IMR-90 (cell line): ENCODE measurements at regions not wholly inside any gene's neighbourhood (a gene's known extent, or its start where the extent isn't known, plus 50 kb on each side); places are given as distances from the start of the nearest gene placed in this dataset.

ENCODE experiments used
- ATAC-seq: fragments of 200-7000 bp; cut with Tn5 transposase; 2 replicates; pipeline ENCODE4 v1.9.1; 2020; ENCODE audit warnings: low read depth, mild to moderate bottlenecking, moderate library complexity
- BruUV-seq: library from RNA; stranded (reverse); fragments of 400-500 nt; replicated peaks from 2 replicates; lab custom pipeline; 2021; lab: Mats Ljungman, UMichigan
- CTCF ChIA-PET: fragments of 300-600 bp; formaldehyde crosslinking; extraction: SDS; loops from one replicate; lab custom pipeline; 2021; ENCODE audit warnings: antibody characterized with exemption; lab: Yijun Ruan, JAX
- POLR2A ChIA-PET: fragments of 300-600 bp; sonication (Branson Sonifier 250); formaldehyde crosslinking; loops from one replicate; lab custom pipeline; 2022; ENCODE audit warnings: antibody characterized with exemption; ENCODE audit not compliant: unreplicated experiment; lab: Charles Lee
- DNase-seq: peaks from one replicate; pipeline ENCODE4 v3.0.0; 2013
- H2AFZ ChIP-seq: replicated peaks from 2 replicates; pipeline ENCODE3; 2013; ENCODE audit warnings: low read length, mild to moderate bottlenecking; ENCODE audit not compliant: poor library complexity
- H2AK5ac ChIP-seq: 2 replicates; pipeline ENCODE4 v1.6.1; 2013; ENCODE audit warnings: low read depth, low read length, inconsistent platforms
- H2AK9ac ChIP-seq: replicated peaks from 2 replicates; pipeline ENCODE3; 2013; ENCODE audit warnings: mild to moderate bottlenecking, low read depth, low read length, moderate library complexity; ENCODE audit not compliant: poor library complexity
- H2BK120ac ChIP-seq: 2 replicates; pipeline ENCODE4 v1.6.1; 2013; ENCODE audit warnings: low read depth, low read length, inconsistent platforms
- H2BK15ac ChIP-seq: 3 replicates; pipeline ENCODE4 v1.6.1; 2013; ENCODE audit warnings: low read depth, low read length, inconsistent platforms
- H2BK20ac ChIP-seq: 2 replicates; pipeline ENCODE4 v1.6.1; 2013; ENCODE audit warnings: low read depth, mild to moderate bottlenecking, inconsistent platforms, low read length, moderate library complexity
- H2BK5ac ChIP-seq: 2 replicates; pipeline ENCODE4 v1.6.1; 2013; ENCODE audit warnings: mild to moderate bottlenecking, low read depth, low read length, inconsistent platforms; ENCODE audit not compliant: poor library complexity, severe bottlenecking
- H3K14ac ChIP-seq: replicated peaks from 2 replicates; pipeline ENCODE4 v1.6.1; 2013; ENCODE audit warnings: low read depth, low read length, inconsistent platforms
- H3K18ac ChIP-seq: 2 replicates; pipeline ENCODE4 v1.6.1; 2013; ENCODE audit warnings: low read depth, low read length, control low read depth
- H3K23ac ChIP-seq: 2 replicates; pipeline ENCODE4 v1.6.1; 2013; ENCODE audit warnings: low read depth, low read length, inconsistent platforms
- H3K27ac ChIP-seq: 2 replicates; pipeline ENCODE4 v1.5.1; 2013; ENCODE audit warnings: mild to moderate bottlenecking, control low read depth, low read length; ENCODE audit not compliant: insufficient read depth
- H3K27me3 ChIP-seq: 2 replicates; pipeline ENCODE4 v1.6.1; 2013; ENCODE audit warnings: low read length; ENCODE audit not compliant: control insufficient read depth, insufficient read depth
- H3K36me3 ChIP-seq: 2 replicates; pipeline ENCODE4 v1.6.1; 2013; ENCODE audit warnings: low read length, mixed read lengths; ENCODE audit not compliant: control insufficient read depth, insufficient read depth
- H3K4ac ChIP-seq: 2 replicates; pipeline ENCODE4 v1.6.1; 2013; ENCODE audit warnings: low read depth, low read length, inconsistent platforms
- H3K4me1 ChIP-seq: 2 replicates; pipeline ENCODE4 v1.6.1; 2013; ENCODE audit warnings: low read length, mixed read lengths; ENCODE audit not compliant: control insufficient read depth, insufficient read depth
- H3K4me2 ChIP-seq: 2 replicates; pipeline ENCODE4 v1.6.1; 2013; ENCODE audit warnings: low read depth, mild to moderate bottlenecking, control low read depth, low read length, moderate library complexity
- H3K4me3 ChIP-seq: 2 replicates; pipeline ENCODE4 v1.5.1; 2013; ENCODE audit warnings: low read depth, mild to moderate bottlenecking, control low read depth, low read length, moderate library complexity; ENCODE audit not compliant: insufficient read depth
- H3K56ac ChIP-seq: 2 replicates; pipeline ENCODE4 v1.6.1; 2013; ENCODE audit warnings: low read length, inconsistent platforms; ENCODE audit not compliant: insufficient read depth; ENCODE audit errors: extremely low read depth
- H3K79me1 ChIP-seq, 2 experiments: 2 replicates each; pipeline ENCODE4 v1.6.1; 2013; ENCODE audit warnings: low read length in 2 of 2, inconsistent platforms in 1 of 2, low read depth in 1 of 2
- H3K9ac ChIP-seq: 2 replicates; pipeline ENCODE4 v1.6.1; 2013; ENCODE audit warnings: low read depth, low read length, control low read depth
- H3K9me1 ChIP-seq: 2 replicates; pipeline ENCODE4 v1.6.1; 2013; ENCODE audit warnings: low read length, inconsistent platforms; ENCODE audit not compliant: insufficient read depth
- H3K9me3 ChIP-seq: 2 replicates; pipeline ENCODE4 v1.6.1; 2013; ENCODE audit warnings: low read length; ENCODE audit not compliant: control insufficient read depth, insufficient read depth
- H4K20me1 ChIP-seq: 2 replicates; pipeline ENCODE4 v1.6.1; 2013; ENCODE audit warnings: low read length, inconsistent platforms; ENCODE audit not compliant: insufficient read depth
- H4K5ac ChIP-seq: 2 replicates; pipeline ENCODE4 v1.6.1; 2013; ENCODE audit warnings: mild to moderate bottlenecking, low read depth, low read length, control low read depth
- H4K8ac ChIP-seq, 2 experiments: 2 replicates each; pipeline ENCODE4 v1.6.1; 2013; ENCODE audit warnings: low read depth in 2 of 2, low read length in 2 of 2, control low read depth in 1 of 2, inconsistent platforms in 1 of 2
- H4K91ac ChIP-seq: 2 replicates; pipeline ENCODE4 v1.6.1; 2013; ENCODE audit warnings: low read depth, low read length, inconsistent platforms; ENCODE audit not compliant: insufficient read depth
- BHLHE40 ChIP-seq: fragments of 150-350 bp; IDR thresholded peaks from 2 replicates; pipeline ENCODE4 v1.6.1; 2016; ENCODE audit warnings: mild to moderate bottlenecking, low read depth, low read length
- CEBPB ChIP-seq: IDR thresholded peaks from 2 replicates; pipeline ENCODE4 v1.6.1; 2012; ENCODE audit warnings: low read depth, low read length, improper control_type of control experiment
- CHD1 ChIP-seq: IDR thresholded peaks from 2 replicates; pipeline ENCODE4 v1.6.1; 2012; ENCODE audit warnings: low read depth, low read length, improper control_type of control experiment
- NFE2L2 ChIP-seq: fragments of 150-350 bp; IDR thresholded peaks from 2 replicates; pipeline ENCODE4 v1.6.1; 2016; ENCODE audit warnings: low read depth, mild to moderate bottlenecking, low read length
- RAD21 ChIP-seq: IDR thresholded peaks from 2 replicates; pipeline ENCODE4 v1.6.1; 2012; ENCODE audit warnings: low read length, improper control_type of control experiment
- WGBS, 2 experiments: methylation state at CpG; one replicate each; pipeline versions ENCODE4 v1.1.5 to v1.1.7; 2013; ENCODE audit warnings: missing lambda C conversion rate in 2 of 2; ENCODE audit not compliant: insufficient read length in 1 of 2; ENCODE audit errors: extremely low coverage in 2 of 2; 5-methylcytosine and 5-hydroxymethylcytosine counted together
- dilution Hi-C: fragments of 300-500 bp; cut with HindIII; formaldehyde crosslinking; loops from one replicate; pipeline ENCODE4 v1.14.3; 2018; ENCODE audit warnings: low sequenced_read_pairs; ENCODE audit not compliant: unreplicated experiment
- in situ Hi-C: fragments of 300-500 bp; cut with MboI; formaldehyde crosslinking; loops from 3 replicates; pipeline ENCODE4 v1.14.3; 2019; ENCODE audit warnings: low sequenced_read_pairs, inconsistent platforms, mixed read lengths
- intact Hi-C: fragments of 100-400 bp; cut with micrococcal nuclease; formaldehyde crosslinking; loops from 2 replicates; pipeline ENCODE4 v1.10.0; 2022
- TF ChIP-seq, protein P1 (sequence below): fragments of 150-350 bp; IDR thresholded peaks from 2 replicates; pipeline ENCODE4 v1.6.1; 2016; ENCODE audit warnings: low read depth, mild to moderate bottlenecking, low read length, moderate library complexity, borderline replicate concordance
- TF ChIP-seq, protein P2 (sequence below): fragments of 150-350 bp; IDR thresholded peaks from 2 replicates; pipeline ENCODE4 v1.6.1; 2017; ENCODE audit warnings: mild to moderate bottlenecking, antibody characterized with exemption, low read length, low read depth

DNA sequence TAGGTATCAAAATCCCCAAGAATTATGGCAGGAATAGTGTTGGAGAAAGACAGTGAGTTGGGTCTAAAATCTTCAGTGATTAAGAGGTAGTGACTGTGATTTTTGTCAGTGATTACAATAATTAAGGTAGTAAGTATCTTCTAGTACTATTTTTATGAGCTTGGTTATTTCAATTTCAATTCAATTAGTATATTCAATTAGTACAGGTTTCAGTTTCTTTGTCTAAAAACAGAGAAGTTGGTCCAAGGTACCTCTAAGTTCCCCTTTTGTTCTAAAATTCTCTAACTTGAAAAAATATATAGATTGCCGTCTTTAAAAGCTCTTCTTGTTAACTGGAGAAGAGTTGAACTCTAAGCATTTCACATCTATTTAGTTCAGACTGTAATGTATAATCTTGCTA, 82.9 kb downstream of the OTUD1 start:
- Histone ChIP-seq H3K79me1 (no peaks in the 10 kb centered on the region), H2BK20ac (no peak overlapping the region), H4K5ac (no peak overlapping the region), H3K36me3 (no peaks in the 10 kb centered on the region), H3K4ac (no peak overlapping the region), H2AK5ac (no peak overlapping the region), H3K27me3 (no peaks in the 10 kb centered on the region), H3K18ac (no peak overlapping the region), H3K9ac (no peak overlapping the region), H4K8ac (no peak overlapping the region), H3K56ac (no peak overlapping the region), H3K14ac (no peak overlapping the region), H4K20me1 (no peaks in the 10 kb centered on the region), H2BK5ac (no peak overlapping the region), H2BK15ac (no peak overlapping the region), H3K9me1 (no peaks in the 10 kb centered on the region), H3K4me1 (no peaks in the 10 kb centered on the region), H3K27ac (no peak overlapping the region), H4K91ac (no peak overlapping the region), H2AFZ (no peak overlapping the region), H3K4me3 (no peak overlapping the region), H2BK120ac (no peak overlapping the region), H3K23ac (no peak overlapping the region), H3K9me3 (no peaks in the 10 kb centered on the region), H3K4me2 (no peak overlapping the region), H2AK9ac (no peak overlapping the region)
- dilution Hi-C loops (no loop called here), intact Hi-C loops (no loop called here), in situ Hi-C loops (no loop called here)
- no peak for DNase-seq
- no CpG with 5 or more reads among the region's 1 CpG for WGBS, 2 experiments
- CTCF ChIA-PET, result no interaction called here
- POLR2A ChIA-PET, result no interaction called here
- TF ChIP-seq, protein P1, sequence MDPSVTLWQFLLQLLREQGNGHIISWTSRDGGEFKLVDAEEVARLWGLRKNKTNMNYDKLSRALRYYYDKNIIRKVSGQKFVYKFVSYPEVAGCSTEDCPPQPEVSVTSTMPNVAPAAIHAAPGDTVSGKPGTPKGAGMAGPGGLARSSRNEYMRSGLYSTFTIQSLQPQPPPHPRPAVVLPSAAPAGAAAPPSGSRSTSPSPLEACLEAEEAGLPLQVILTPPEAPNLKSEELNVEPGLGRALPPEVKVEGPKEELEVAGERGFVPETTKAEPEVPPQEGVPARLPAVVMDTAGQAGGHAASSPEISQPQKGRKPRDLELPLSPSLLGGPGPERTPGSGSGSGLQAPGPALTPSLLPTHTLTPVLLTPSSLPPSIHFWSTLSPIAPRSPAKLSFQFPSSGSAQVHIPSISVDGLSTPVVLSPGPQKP, result no peak
- TF ChIP-seq RAD21 (no peak), CHD1 (no peak), NFE2L2 (no peak), CEBPB (no peak), BHLHE40 (no peak)
- TF ChIP-seq, protein P2, sequence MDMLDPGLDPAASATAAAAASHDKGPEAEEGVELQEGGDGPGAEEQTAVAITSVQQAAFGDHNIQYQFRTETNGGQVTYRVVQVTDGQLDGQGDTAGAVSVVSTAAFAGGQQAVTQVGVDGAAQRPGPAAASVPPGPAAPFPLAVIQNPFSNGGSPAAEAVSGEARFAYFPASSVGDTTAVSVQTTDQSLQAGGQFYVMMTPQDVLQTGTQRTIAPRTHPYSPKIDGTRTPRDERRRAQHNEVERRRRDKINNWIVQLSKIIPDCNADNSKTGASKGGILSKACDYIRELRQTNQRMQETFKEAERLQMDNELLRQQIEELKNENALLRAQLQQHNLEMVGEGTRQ, result no peak
- no peak for ATAC-seq
- no TSS peak for BruUV-seq
